Hepatocyte (in vitro differentiated cells): ENCODE measurements at regions not wholly inside any gene's neighbourhood (a gene's known extent, or its start where the extent isn't known, plus 50 kb on each side); places are given as distances from the start of the nearest gene placed in this dataset.

Source experiments
- EZH2 ChIP-seq: fragments of 200-600 bp; sonication (generic); IDR thresholded peaks from 2 replicates; pipeline ENCODE4 v1.6.1; 2016; ENCODE audit warnings: antibody characterized with exemption, mild to moderate bottlenecking, borderline replicate concordance
- EZH2phosphoT487 ChIP-seq: fragments of 200-600 bp; sonication (generic); IDR thresholded peaks from one replicate; pipeline ENCODE4 v1.6.1; 2018; ENCODE audit warnings: antibody characterized with exemption, mild to moderate bottlenecking, low read depth, moderate library complexity; ENCODE audit not compliant: unreplicated experiment, severe bottlenecking
- TF ChIP-seq, protein P1 (sequence below): fragments of 200-600 bp; sonication (generic); IDR thresholded peaks from 2 replicates; pipeline ENCODE4 v1.5.1; 2016; ENCODE audit warnings: antibody characterized with exemption, mild to moderate bottlenecking; ENCODE audit not compliant: poor library complexity

DNA sequence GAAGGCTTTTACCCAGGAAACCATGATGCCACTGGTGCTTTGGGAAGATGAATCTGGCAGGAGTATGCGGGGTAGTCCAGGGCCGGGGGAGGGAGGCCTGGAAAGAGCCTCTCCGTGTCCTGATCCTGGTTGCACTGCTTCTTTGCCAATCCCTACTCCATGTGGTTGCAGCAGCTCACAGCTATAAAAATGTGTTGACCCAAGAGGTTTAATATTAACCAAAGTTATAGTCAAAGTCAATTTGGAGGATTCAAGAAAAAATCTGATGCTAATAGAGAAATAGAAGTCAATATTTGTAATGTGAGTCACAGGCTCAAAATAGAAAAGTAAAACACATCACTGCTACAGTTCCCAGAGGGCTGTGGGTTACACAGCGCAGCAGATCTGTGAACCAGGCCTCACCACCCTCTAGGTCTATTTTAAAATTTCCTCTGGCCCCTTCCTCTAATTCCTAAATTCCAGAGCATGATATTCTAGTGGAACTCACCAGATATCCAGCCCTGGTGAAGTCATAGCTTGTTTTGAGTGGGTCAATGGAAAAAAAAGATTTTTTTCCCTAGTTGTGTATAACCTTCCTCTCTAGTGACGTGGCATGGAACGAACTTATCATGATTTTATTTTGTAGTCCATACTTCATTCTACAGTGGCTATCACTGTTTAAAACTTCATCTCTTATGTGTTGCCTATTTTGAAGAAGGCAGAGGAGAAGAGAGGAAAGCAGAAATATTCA, 63.2 kb upstream of the BMP2 start:
- TF ChIP-seq, protein P1, sequence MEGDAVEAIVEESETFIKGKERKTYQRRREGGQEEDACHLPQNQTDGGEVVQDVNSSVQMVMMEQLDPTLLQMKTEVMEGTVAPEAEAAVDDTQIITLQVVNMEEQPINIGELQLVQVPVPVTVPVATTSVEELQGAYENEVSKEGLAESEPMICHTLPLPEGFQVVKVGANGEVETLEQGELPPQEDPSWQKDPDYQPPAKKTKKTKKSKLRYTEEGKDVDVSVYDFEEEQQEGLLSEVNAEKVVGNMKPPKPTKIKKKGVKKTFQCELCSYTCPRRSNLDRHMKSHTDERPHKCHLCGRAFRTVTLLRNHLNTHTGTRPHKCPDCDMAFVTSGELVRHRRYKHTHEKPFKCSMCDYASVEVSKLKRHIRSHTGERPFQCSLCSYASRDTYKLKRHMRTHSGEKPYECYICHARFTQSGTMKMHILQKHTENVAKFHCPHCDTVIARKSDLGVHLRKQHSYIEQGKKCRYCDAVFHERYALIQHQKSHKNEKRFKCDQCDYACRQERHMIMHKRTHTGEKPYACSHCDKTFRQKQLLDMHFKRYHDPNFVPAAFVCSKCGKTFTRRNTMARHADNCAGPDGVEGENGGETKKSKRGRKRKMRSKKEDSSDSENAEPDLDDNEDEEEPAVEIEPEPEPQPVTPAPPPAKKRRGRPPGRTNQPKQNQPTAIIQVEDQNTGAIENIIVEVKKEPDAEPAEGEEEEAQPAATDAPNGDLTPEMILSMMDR = no peak
- TF ChIP-seq EZH2phosphoT487 (no peak), EZH2 (no peak)
